Neuronal stem cell (in vitro differentiated cells): ENCODE measurements at regions not wholly inside any gene's neighbourhood (a gene's known extent, or its start where the extent isn't known, plus 50 kb on each side); places are given as distances from the start of the nearest gene placed in this dataset. TPM values are rescaled to one million over a fixed set of nuclear protein-coding genes. Genes with fewer than 3 reads are reported as not detected.

Experiments
- DNase-seq: peaks from one replicate; pipeline ENCODE4 v3.0.0-alpha.2; 2013; ENCODE audit warnings: low spot score
- H2AFZ ChIP-seq: one replicate; pipeline ENCODE4 v1.6.1; 2013; ENCODE audit warnings: mild to moderate bottlenecking, low read length, inconsistent platforms
- H2AK5ac ChIP-seq: 2 replicates; pipeline ENCODE4 v1.6.1; 2013; ENCODE audit warnings: low read depth, mild to moderate bottlenecking, inconsistent platforms, low read length, moderate library complexity, mixed read lengths
- H2BK120ac ChIP-seq: 2 replicates; pipeline ENCODE4 v1.6.1; 2013; ENCODE audit warnings: low read depth, mild to moderate bottlenecking, inconsistent platforms, low read length, moderate library complexity, mixed read lengths
- H2BK12ac ChIP-seq: one replicate; pipeline ENCODE4 v1.6.1; 2013; ENCODE audit warnings: low read length, inconsistent platforms
- H2BK15ac ChIP-seq: 2 replicates; pipeline ENCODE4 v1.6.1; 2013; ENCODE audit warnings: mild to moderate bottlenecking, low read length, inconsistent platforms, mixed read lengths
- H2BK5ac ChIP-seq: one replicate; pipeline ENCODE4 v1.6.1; 2013; ENCODE audit warnings: inconsistent platforms, mild to moderate bottlenecking, low read length, moderate library complexity
- H3K14ac ChIP-seq: one replicate; pipeline ENCODE4 v1.6.1; 2013; ENCODE audit warnings: low read length, inconsistent platforms
- H3K18ac ChIP-seq: 2 replicates; pipeline ENCODE4 v1.6.1; 2013; ENCODE audit warnings: low read length, inconsistent platforms
- H3K23ac ChIP-seq: 2 replicates; pipeline ENCODE4 v1.6.1; 2013; ENCODE audit warnings: low read depth, mild to moderate bottlenecking, mixed read lengths, low read length, inconsistent platforms; ENCODE audit not compliant: poor library complexity
- H3K27ac ChIP-seq: replicated peaks from 3 replicates; pipeline ENCODE4 v1.5.1; 2013; ENCODE audit warnings: low read length, inconsistent platforms
- H3K27me3 ChIP-seq, 3 experiments: 2 replicates each; pipeline ENCODE4 v1.6.1; 2013; ENCODE audit warnings: low read length in 3 of 3, mild to moderate bottlenecking in 2 of 3, inconsistent platforms in 1 of 3, low read depth in 1 of 3, mixed read lengths in 1 of 3, moderate library complexity in 1 of 3; ENCODE audit not compliant: control insufficient read depth in 3 of 3, insufficient read depth in 3 of 3
- H3K36me3 ChIP-seq, 2 donors: replicated peaks in 1 of 2; 2 replicates each; pipeline ENCODE4 v1.6.1; 2013; ENCODE audit warnings: low read length in 2 of 2; ENCODE audit not compliant: control insufficient read depth in 2 of 2, insufficient read depth in 2 of 2
- H3K4ac ChIP-seq: 2 replicates; pipeline ENCODE4 v1.6.1; 2013; ENCODE audit warnings: inconsistent platforms, mild to moderate bottlenecking, low read length, moderate library complexity
- H3K4me1 ChIP-seq, 2 donors: 1 replicate in 1 of 2; 2 replicates in 1 of 2; pipeline ENCODE4 v1.6.1; 2013; ENCODE audit warnings: low read length in 2 of 2, low read depth in 1 of 2; ENCODE audit not compliant: control insufficient read depth in 2 of 2, insufficient read depth in 1 of 2
- H3K4me2 ChIP-seq: one replicate; pipeline ENCODE4 v1.6.1; 2013; ENCODE audit warnings: mild to moderate bottlenecking, low read length, inconsistent platforms; ENCODE audit not compliant: insufficient read depth, poor library complexity, severe bottlenecking
- H3K4me3 ChIP-seq, 2 donors: 2 replicates each; pipeline ENCODE4 v1.5.1; 2013; ENCODE audit warnings: low read length in 2 of 2, mild to moderate bottlenecking in 2 of 2, inconsistent platforms in 1 of 2, moderate library complexity in 1 of 2
- H3K79me1 ChIP-seq: one replicate; pipeline ENCODE4 v1.6.1; 2013; ENCODE audit warnings: low read depth, mild to moderate bottlenecking, inconsistent platforms, low read length, moderate library complexity
- H3K9ac ChIP-seq: one replicate; pipeline ENCODE4 v1.6.1; 2013; ENCODE audit warnings: mild to moderate bottlenecking, low read depth, low read length, inconsistent platforms; ENCODE audit not compliant: poor library complexity
- H3K9me3 ChIP-seq, 2 donors: replicated peaks in 1 of 2; 2 replicates each; pipeline versions ENCODE3 to v1.6.1; 2013; ENCODE audit warnings: low read length in 2 of 2, mild to moderate bottlenecking in 2 of 2, inconsistent platforms in 1 of 2, low read depth in 1 of 2, mixed read lengths in 1 of 2, moderate library complexity in 1 of 2; ENCODE audit not compliant: control insufficient read depth in 2 of 2, insufficient read depth in 1 of 2
- H4K8ac ChIP-seq: one replicate; pipeline ENCODE4 v1.6.1; 2013; ENCODE audit warnings: low read depth, mild to moderate bottlenecking, inconsistent platforms, low read length, moderate library complexity
- H4K91ac ChIP-seq: one replicate; pipeline ENCODE4 v1.6.1; 2013; ENCODE audit warnings: low read length, low read depth, mild to moderate bottlenecking, inconsistent platforms; ENCODE audit not compliant: poor library complexity
- WGBS, 2 donors: extraction: QIAGEN DNeasy Blood & Tissue Kit; methylation state at CpG; one replicate each; pipeline ENCODE4 v1.1.7; 2013; ENCODE audit warnings: missing lambda C conversion rate in 2 of 2, mixed read lengths in 1 of 2; ENCODE audit not compliant: insufficient read length in 2 of 2, insufficient replicate concordance in 1 of 2; ENCODE audit errors: extremely low coverage in 2 of 2; 5-methylcytosine and 5-hydroxymethylcytosine counted together
- small RNA-seq: library from polyadenylated mRNA; stranded (forward); fragments of <200 nt; extraction: miRNeasy Mini kit (QIAGEN cat#:217004); gene quantifications from one replicate; pipeline ENCODE3, GENCODE V24; 2013; ENCODE audit not compliant: insufficient read depth

- H4K91ac ChIP-seq: no peak overlapping the region
- H2AK5ac ChIP-seq: no peak overlapping the region
- no peak overlapping the region for H4K8ac ChIP-seq
- H3K27ac ChIP-seq: no peak overlapping the region
- no peak for DNase-seq
- no peaks in the 10 kb centered on the region for H3K9me3 ChIP-seq
- no peaks in the 10 kb centered on the region for H3K79me1 ChIP-seq
- H3K14ac ChIP-seq: no peak overlapping the region
- no peak overlapping the region for H3K4ac ChIP-seq
- no peaks in the 10 kb centered on the region for H3K36me3 ChIP-seq
- no peak overlapping the region for H3K23ac ChIP-seq
- H2AFZ ChIP-seq: no peak overlapping the region
- no CpG with 5 or more reads among the region's 3 CpGs for WGBS, 2 donors
- H3K27me3 ChIP-seq: peaks cover 0 to 4% (median 0%) of the 10 kb centered on the region in 3 experiments
- H3K18ac ChIP-seq: no peak overlapping the region
- no peak overlapping the region for H2BK12ac ChIP-seq
- H3K4me3 ChIP-seq: no peak overlapping the region
- H3K9ac ChIP-seq: no peak overlapping the region
- H3K4me1 ChIP-seq: no peaks in the 10 kb centered on the region
- no peak overlapping the region for H2BK120ac ChIP-seq
- H2BK5ac ChIP-seq: no peak overlapping the region
- no peak overlapping the region for H2BK15ac ChIP-seq
- no peak overlapping the region for H3K4me2 ChIP-seq
Measured at GRCh38 chr10:62746951-62747729, 57.4 kb upstream of the ADO start.

GRCh38 chr10:62748386-62748785 lies 56.1 kb upstream of the ADO start:
- Histone ChIP-seq H3K79me1 (no peaks in the 10 kb centered on the region), H2BK15ac (no peak overlapping the region), H3K23ac (no peak overlapping the region), H2BK5ac (no peak overlapping the region), H3K14ac (no peak overlapping the region), H3K36me3 (no peaks in the 10 kb centered on the region), H3K9me3 (no peaks in the 10 kb centered on the region), H3K27ac (no peak overlapping the region), H3K18ac (no peak overlapping the region), H3K4me3 (no peak overlapping the region), H2BK120ac (no peak overlapping the region), H3K4me2 (no peak overlapping the region), H4K91ac (no peak overlapping the region), H4K8ac (no peak overlapping the region), H2AK5ac (no peak overlapping the region), H3K4ac (no peak overlapping the region), H2AFZ (no peak overlapping the region), H2BK12ac (no peak overlapping the region), H3K27me3 (peaks cover 0 to 4% (median 0%) of the 10 kb centered on the region in 3 experiments), H3K4me1 (no peaks in the 10 kb centered on the region), H3K9ac (no peak overlapping the region)
- no peak for DNase-seq

DNA sequence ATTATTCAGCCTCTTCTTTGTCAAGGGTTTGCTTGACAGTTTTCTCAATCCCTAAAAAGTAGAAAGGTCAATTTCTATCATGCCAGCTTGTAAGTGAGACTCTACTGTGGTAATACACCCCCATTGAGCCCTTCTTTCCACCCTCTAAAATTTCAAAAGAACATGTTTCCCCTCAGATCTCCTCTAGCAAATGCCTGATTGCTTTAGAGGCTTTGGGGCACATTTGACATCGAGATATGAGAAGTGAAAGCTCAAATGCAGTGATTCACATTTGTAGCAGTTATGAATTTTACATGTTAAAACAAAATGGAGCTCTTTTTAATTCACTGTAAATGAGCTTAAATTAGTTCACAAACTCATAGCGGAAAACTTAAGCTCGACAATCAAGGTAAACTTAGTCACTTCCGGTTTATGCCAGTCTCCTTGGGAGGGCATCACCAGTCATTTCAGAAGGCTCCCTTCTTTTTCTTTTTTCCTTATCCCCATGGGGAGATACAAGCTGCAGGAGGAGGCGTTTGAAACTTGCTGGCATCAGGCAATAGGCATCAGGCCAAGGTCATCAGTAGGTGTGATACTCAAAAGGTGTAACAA lies 55.3 kb upstream of the ADO start:
- Histone ChIP-seq H3K36me3 (no peaks in the 10 kb centered on the region), H3K9me3 (no peaks in the 10 kb centered on the region), H3K4me2 (no peak overlapping the region), H2BK5ac (no peak overlapping the region), H3K23ac (no peak overlapping the region), H3K27me3 (peaks cover 0 to 4% (median 0%) of the 10 kb centered on the region in 3 experiments), H3K79me1 (no peaks in the 10 kb centered on the region), H3K14ac (no peak overlapping the region), H3K18ac (no peak overlapping the region), H4K8ac (no peak overlapping the region), H3K4me1 (no peaks in the 10 kb centered on the region), H2AK5ac (no peak overlapping the region), H4K91ac (no peak overlapping the region), H3K9ac (no peak overlapping the region), H2AFZ (no peak overlapping the region), H2BK15ac (no peak overlapping the region), H2BK120ac (no peak overlapping the region), H3K4me3 (no peak overlapping the region), H3K4ac (no peak overlapping the region), H3K27ac (no peak overlapping the region), H2BK12ac (no peak overlapping the region)
- DNase-seq: no peak
- WGBS, 2 donors: no CpG with 5 or more reads among the region's 5 CpGs

Small RNA genes lying in the stretch of these regions (small RNA-seq; reads per million reads assigned to genes)
- not detected for gene ALDH7A1P4
